Small intestine (tissue), 7 donors: ENCODE measurements at regions not wholly inside any gene's neighbourhood (a gene's known extent, or its start where the extent isn't known, plus 50 kb on each side); places are given as distances from the start of the nearest gene placed in this dataset.

Experiments used
- DNase-seq, 2 donors: peaks; one replicate each; pipeline versions ENCODE4 v3.0.0 to v3.0.0-alpha.2; 2013
- FAIRE-seq: peaks from 2 replicates; lab custom pipeline; 2012; peaks lifted over from hg19 to GRCh38; lab: Jason Lieb, UNC
- H3K27ac ChIP-seq, 3 donors: one replicate each; pipeline ENCODE4 v1.5.1; 2013; ENCODE audit warnings: low read length in 2 of 3, mild to moderate bottlenecking in 2 of 3, control low read depth in 1 of 3, inconsistent platforms in 1 of 3, low read depth in 1 of 3, moderate library complexity in 1 of 3
- H3K27me3 ChIP-seq, 3 donors: one replicate each; pipeline ENCODE4 v1.6.1; 2013; ENCODE audit warnings: low read length in 3 of 3, inconsistent platforms in 1 of 3; ENCODE audit not compliant: control insufficient read depth in 3 of 3, insufficient read depth in 3 of 3
- H3K36me3 ChIP-seq, 3 donors: one replicate each; pipeline ENCODE4 v1.6.1; 2013; ENCODE audit warnings: low read length in 3 of 3, inconsistent platforms in 1 of 3, low read depth in 1 of 3, mild to moderate bottlenecking in 1 of 3, moderate library complexity in 1 of 3; ENCODE audit not compliant: control insufficient read depth in 3 of 3, insufficient read depth in 2 of 3
- H3K4me1 ChIP-seq, 3 donors: one replicate each; pipeline ENCODE4 v1.6.1; 2013; ENCODE audit warnings: low read length in 2 of 3, inconsistent platforms in 1 of 3, low read depth in 1 of 3, mild to moderate bottlenecking in 1 of 3, moderate library complexity in 1 of 3; ENCODE audit not compliant: control insufficient read depth in 3 of 3, insufficient read depth in 2 of 3
- H3K4me3 ChIP-seq, 3 donors: one replicate each; pipeline ENCODE4 v1.5.1; 2013; ENCODE audit warnings: low read length in 3 of 3, control low read depth in 1 of 3, inconsistent platforms in 1 of 3, low read depth in 1 of 3, mild to moderate bottlenecking in 1 of 3, moderate library complexity in 1 of 3
- H3K9me3 ChIP-seq, 2 donors: one replicate each; pipeline ENCODE4 v1.6.1; 2013; ENCODE audit warnings: low read depth in 1 of 2, low read length in 1 of 2; ENCODE audit not compliant: control insufficient read depth in 2 of 2, insufficient read depth in 1 of 2
- WGBS, 3 donors: extraction: QIAGEN DNeasy Blood & Tissue Kit; methylation state at CpG; one replicate each; pipeline ENCODE4 v1.1.7; 2013; 5-methylcytosine and 5-hydroxymethylcytosine counted together
- donor health status: healthy with polysubstance abuse.
- donor health status: control.
- donor health status: control.
- donor health status: Bipolar disorder and iron deficiency.
- donor health status: healthy.

GRCh38 chr6:21986703-21987102, 310.1 kb downstream of the PRL start:
- Histone ChIP-seq H3K27ac (peak overlapping the region in 2 of 3 donors; percentile 73 to 80), H3K9me3 (no peaks in the 10 kb centered on the region), H3K36me3 (no peaks in the 10 kb centered on the region), H3K4me1 (peaks cover 0 to 13% (median 2%) of the 10 kb centered on the region in 3 donors), H3K27me3 (no peaks in the 10 kb centered on the region), H3K4me3 (no peak overlapping the region)
- DNase-seq, result no peak
- FAIRE-seq, result no peak
- WGBS, 3 donors, result 76 to 81% (median 77%) methylated on average over 6 of the region's 6 CpGs

GRCh38 chr6:21987501-21987957, 309.3 kb downstream of the PRL start:
- Histone ChIP-seq H3K27me3 (no peaks in the 10 kb centered on the region), H3K9me3 (no peaks in the 10 kb centered on the region), H3K36me3 (no peaks in the 10 kb centered on the region), H3K27ac (peak overlapping the region in 2 of 3 donors; percentile 80 to 81), H3K4me3 (peak overlapping the region in 2 of 3 donors; percentile 2 to 23), H3K4me1 (peaks cover 0 to 13% (median 2%) of the 10 kb centered on the region in 3 donors)
- peak; percentile 70 to 93 for DNase-seq
- 2 to 3% (median 2%) methylated on average over 9 of the region's 9 CpGs for WGBS, 3 donors
- no peak for FAIRE-seq

GRCh38 chr6:21990577-21990976, 306.3 kb downstream of the PRL start:
- H3K36me3 ChIP-seq, result no peaks in the 10 kb centered on the region
- FAIRE-seq (no peak), DNase-seq (no peak)
- H3K9me3 ChIP-seq, result no peaks in the 10 kb centered on the region
- WGBS, 3 donors, result 83 to 96% (median 92%) methylated on average over 1 of the region's 1 CpG
- no peak overlapping the region for H3K27ac ChIP-seq
- H3K4me1 ChIP-seq, result peaks cover 0 to 13% (median 2%) of the 10 kb centered on the region in 3 donors
- H3K27me3 ChIP-seq, result no peaks in the 10 kb centered on the region
- no peak overlapping the region for H3K4me3 ChIP-seq

GRCh38 chr6:21992178-21992967, 304.5 kb downstream of the PRL start:
- Histone ChIP-seq H3K4me3 (no peak overlapping the region), H3K4me1 (peaks cover 0 to 7% (median 2%) of the 10 kb centered on the region in 3 donors), H3K27me3 (no peaks in the 10 kb centered on the region), H3K9me3 (no peaks in the 10 kb centered on the region), H3K36me3 (no peaks in the 10 kb centered on the region), H3K27ac (peak overlapping the region in 1 of 3 donors; percentile 17)
- DNase-seq (no peak), FAIRE-seq (no peak)
- WGBS, 3 donors, result 73 to 87% (median 86%) methylated on average over 6 of the region's 6 CpGs

DNA sequence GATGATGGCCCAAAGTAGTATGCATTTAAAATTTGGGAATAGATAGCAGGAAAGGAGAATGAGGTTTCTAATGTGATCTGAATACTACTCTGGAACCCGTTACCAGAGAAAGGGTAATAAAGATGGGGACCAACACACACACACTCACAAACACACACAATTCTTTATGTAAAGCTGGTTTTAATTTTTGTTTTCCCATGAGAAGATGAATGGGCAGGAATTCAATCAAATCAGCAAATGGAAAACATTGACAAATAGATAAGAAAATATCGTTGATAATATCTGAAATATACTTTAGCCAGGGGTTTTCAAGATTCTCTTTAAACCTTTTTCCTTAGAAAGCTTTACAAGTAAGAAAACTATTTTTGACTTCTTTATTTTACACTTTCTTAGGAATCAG, 303.0 kb downstream of the PRL start:
- 70 to 88% (median 77%) methylated on average over 2 of the region's 2 CpGs for WGBS, 3 donors
- H3K27ac ChIP-seq, result no peak overlapping the region
- no peaks in the 10 kb centered on the region for H3K36me3 ChIP-seq
- peaks cover 0 to 3% (median 0%) of the 10 kb centered on the region in 3 donors for H3K4me1 ChIP-seq
- H3K9me3 ChIP-seq, result no peaks in the 10 kb centered on the region
- no peak overlapping the region for H3K4me3 ChIP-seq
- H3K27me3 ChIP-seq, result no peaks in the 10 kb centered on the region
- FAIRE-seq (no peak), DNase-seq (no peak)

- DNase-seq, result no peak
- Histone ChIP-seq H3K27ac (no peak overlapping the region), H3K4me1 (peaks cover 0 to 8% (median 0%) of the 10 kb centered on the region in 3 donors), H3K36me3 (no peaks in the 10 kb centered on the region), H3K9me3 (no peaks in the 10 kb centered on the region), H3K27me3 (no peaks in the 10 kb centered on the region), H3K4me3 (no peak overlapping the region)
- 86 to 90% (median 89%) methylated on average over 1 of the region's 1 CpG for WGBS, 3 donors
- FAIRE-seq, result no peak
Measured at GRCh38 chr6:21994821-21995220, 302.0 kb downstream of the PRL start.

DNA sequence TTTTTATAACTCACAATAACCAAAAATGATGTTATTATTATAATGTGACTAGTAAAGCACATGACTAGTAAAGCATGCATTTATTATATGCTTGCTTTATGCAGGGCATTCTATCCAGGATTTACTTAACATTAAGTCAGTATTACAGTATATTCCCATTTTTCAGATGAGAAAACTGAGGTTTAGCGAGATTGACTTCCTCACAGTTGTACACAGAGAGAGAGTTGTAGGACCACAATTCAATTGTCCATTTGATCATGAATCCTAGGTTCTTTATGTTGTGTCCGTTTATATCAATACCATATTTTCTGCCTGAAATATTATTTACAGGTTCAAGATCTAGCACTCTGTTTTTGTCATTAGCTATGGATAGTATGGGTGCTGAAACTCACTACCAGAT, 301.5 kb downstream of the PRL start:
- Histone ChIP-seq H3K36me3 (no peaks in the 10 kb centered on the region), H3K27ac (no peak overlapping the region), H3K9me3 (no peaks in the 10 kb centered on the region), H3K4me3 (no peak overlapping the region), H3K27me3 (no peaks in the 10 kb centered on the region), H3K4me1 (peaks cover 0 to 8% (median 0%) of the 10 kb centered on the region in 3 donors)
- WGBS, 3 donors, result 91 to 94% (median 93%) methylated on average over 2 of the region's 2 CpGs
- DNase-seq (no peak), FAIRE-seq (no peak)

GRCh38 chr6:21996425-21997118, 300.3 kb downstream of the PRL start:
- 73 to 79% (median 76%) methylated on average over 5 of the region's 5 CpGs for WGBS, 3 donors
- Histone ChIP-seq H3K36me3 (no peaks in the 10 kb centered on the region), H3K9me3 (no peaks in the 10 kb centered on the region), H3K27me3 (no peaks in the 10 kb centered on the region), H3K4me3 (no peak overlapping the region), H3K27ac (no peak overlapping the region), H3K4me1 (peaks cover 0 to 8% (median 2%) of the 10 kb centered on the region in 3 donors)
- no peak for FAIRE-seq
- no peak for DNase-seq
